AG09309 (cell line): ENCODE measurements at regions not wholly inside any gene's neighbourhood (a gene's known extent, or its start where the extent isn't known, plus 50 kb on each side); places are given as distances from the start of the nearest gene placed in this dataset.
A peak's percentile ranks its signal among the peaks of the same experiment; 100 is the strongest.
"Not testable (repeated sequence)": the region's sequence is repeated elsewhere in the genome, so short reads cannot be mapped to it uniquely, and the experiment has no call there.

Experiments
- DNase-seq: peaks from one replicate; pipeline ENCODE4 v3.0.0-alpha.2; 2010; ENCODE audit warnings: low read depth
- H3K4me3 ChIP-seq: 2 replicates; pipeline ENCODE4 v1.5.1; 2011; ENCODE audit warnings: mild to moderate bottlenecking, low read depth, low read length, moderate library complexity; ENCODE audit not compliant: control insufficient read depth
- TF ChIP-seq, protein P1 (sequence below): IDR thresholded peaks from 2 replicates; pipeline ENCODE4 v1.5.1; 2011; ENCODE audit warnings: mild to moderate bottlenecking, low read depth, low read length, inconsistent platforms; ENCODE audit not compliant: insufficient read depth, control insufficient read depth; ENCODE audit errors: missing control alignments

DNA sequence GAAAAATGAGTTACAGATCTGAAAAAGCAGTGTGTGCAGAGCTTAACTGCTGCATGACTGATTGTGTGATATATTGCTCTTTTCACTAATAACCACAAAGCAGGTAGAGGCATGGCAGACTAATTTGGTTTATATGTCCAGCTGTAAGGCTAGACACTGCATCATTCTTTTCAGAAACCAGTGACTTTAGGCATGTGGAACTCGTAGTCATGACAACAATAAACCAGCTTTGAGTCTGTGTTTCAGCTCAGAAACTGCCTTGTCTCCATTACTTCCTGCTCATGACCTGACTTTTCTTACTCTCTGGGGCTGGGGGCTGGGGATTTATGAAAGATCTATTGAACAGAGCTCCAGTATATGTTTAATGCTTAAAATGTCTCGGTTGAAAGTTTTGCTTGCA is 146.8 kb upstream of the LRIG3 start:
- TF ChIP-seq, protein P1, sequence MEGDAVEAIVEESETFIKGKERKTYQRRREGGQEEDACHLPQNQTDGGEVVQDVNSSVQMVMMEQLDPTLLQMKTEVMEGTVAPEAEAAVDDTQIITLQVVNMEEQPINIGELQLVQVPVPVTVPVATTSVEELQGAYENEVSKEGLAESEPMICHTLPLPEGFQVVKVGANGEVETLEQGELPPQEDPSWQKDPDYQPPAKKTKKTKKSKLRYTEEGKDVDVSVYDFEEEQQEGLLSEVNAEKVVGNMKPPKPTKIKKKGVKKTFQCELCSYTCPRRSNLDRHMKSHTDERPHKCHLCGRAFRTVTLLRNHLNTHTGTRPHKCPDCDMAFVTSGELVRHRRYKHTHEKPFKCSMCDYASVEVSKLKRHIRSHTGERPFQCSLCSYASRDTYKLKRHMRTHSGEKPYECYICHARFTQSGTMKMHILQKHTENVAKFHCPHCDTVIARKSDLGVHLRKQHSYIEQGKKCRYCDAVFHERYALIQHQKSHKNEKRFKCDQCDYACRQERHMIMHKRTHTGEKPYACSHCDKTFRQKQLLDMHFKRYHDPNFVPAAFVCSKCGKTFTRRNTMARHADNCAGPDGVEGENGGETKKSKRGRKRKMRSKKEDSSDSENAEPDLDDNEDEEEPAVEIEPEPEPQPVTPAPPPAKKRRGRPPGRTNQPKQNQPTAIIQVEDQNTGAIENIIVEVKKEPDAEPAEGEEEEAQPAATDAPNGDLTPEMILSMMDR: no peak
- DNase-seq: peak; percentile 29
- no peak overlapping the region for H3K4me3 ChIP-seq

DNA sequence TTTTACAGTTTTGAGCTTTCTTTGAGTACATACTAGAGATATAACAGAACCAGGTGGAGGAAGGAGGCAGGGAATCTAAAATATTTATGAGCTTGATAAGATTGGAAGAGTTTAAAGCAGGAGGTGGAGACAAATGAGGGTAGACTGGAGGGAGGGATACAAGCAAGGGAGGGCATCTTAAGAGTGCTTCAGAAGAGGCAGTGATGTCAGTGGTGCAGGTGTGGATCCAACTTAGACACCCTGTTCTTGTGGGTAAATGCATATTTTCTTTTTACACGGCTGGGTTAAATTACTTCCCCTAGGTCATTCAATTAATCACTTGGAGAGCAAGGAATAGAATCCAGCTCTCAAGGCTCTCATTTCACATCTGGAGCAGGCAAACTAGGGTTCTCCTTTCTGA is 146.1 kb upstream of the LRIG3 start:
- no peak for DNase-seq
- H3K4me3 ChIP-seq: no peak overlapping the region
- TF ChIP-seq, protein P1: no peak

DNA sequence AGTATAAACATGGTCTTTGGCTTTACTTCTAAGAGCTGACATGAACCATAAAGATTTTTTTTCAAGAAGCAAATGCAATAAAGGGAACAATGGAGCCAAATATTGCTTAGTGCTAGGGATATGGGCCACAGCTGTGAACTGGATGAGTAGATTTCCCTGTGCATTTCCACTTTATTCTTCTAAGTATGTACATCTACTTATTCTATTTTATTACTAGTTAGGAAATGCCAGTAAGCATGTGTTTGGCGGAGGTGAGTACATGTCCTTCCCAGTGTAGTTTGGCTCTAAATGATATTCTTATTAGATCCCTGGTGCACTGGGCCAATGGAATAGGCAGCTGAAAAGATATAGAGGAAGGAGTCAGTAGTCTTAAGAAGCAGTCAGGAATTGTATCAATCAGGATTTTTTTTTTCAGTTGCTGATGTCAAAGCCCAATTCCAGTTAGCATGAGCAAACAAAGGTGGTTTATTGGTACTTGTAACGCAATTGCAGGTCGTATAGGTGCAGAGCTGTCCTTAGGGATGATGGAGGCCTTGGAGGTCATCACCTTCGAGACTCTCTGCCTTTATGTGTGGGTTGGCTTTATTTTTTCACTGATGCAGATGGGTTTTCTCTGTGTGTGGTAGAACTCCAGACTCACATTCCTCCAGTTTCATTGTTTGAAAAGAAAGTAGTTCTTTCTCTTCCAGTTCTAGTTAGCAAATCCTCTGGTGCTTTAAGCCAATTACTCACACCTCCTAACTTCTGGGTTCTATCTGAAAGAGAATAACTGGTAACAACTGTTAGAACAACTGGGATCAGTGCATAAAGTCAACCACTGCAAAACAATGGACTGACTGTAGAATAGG is 139.0 kb upstream of the LRIG3 start:
- no peak overlapping the region for H3K4me3 ChIP-seq
- TF ChIP-seq, protein P1: no peak
- DNase-seq: no peak

DNA sequence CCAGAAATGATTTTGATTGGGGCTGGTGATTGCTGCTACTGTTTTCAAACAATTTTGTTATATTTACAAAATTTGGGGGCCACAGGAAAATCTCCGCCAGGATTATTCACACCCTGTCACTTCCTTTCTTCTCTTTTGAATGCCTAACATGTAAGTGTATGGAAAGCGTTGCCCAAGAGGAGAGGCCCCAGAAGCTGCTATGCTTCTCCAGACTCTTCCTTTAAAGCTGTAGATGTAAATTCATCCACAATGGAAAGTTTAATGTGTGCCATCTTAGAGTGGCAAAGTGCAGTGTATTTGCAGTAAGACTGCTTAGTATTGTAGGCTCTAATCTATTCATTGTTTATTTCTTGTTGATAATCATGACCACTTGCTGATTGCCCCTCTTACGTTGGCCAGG is 136.7 kb upstream of the LRIG3 start:
- TF ChIP-seq, protein P1: no peak
- no peak overlapping the region for H3K4me3 ChIP-seq
- DNase-seq: no peak

DNA sequence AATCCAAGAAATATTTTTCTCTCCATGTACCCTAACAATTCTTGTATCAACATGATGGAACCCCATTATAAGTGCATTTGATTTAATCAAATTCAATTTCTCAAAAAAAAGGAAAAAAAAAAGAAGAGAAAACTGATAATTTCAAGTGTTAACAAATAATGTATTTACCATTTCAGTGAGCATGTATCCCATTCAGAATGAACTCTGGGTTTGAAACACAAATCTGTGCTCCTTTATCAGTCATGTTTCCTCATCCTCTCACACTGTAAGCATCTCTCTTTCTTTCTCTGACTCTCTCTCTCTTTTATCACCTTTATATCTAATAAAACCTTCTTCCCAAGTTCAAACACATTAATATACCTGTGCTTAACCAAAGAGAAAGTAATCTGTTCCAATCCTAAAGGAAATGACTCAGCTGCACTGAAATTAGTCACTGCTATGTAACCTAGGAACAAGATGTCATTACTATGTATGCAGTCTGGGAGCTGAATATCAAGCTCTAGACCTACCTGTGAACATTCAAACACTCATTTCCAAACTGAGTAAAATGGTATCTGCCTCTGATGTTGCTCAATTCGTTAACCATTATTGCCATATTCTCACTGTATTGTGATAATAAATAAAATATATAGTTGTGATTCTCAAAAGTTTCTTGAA is 135.0 kb upstream of the LRIG3 start:
- H3K4me3 ChIP-seq: no peak overlapping the region
- TF ChIP-seq, protein P1: no peak
- no peak for DNase-seq

DNA sequence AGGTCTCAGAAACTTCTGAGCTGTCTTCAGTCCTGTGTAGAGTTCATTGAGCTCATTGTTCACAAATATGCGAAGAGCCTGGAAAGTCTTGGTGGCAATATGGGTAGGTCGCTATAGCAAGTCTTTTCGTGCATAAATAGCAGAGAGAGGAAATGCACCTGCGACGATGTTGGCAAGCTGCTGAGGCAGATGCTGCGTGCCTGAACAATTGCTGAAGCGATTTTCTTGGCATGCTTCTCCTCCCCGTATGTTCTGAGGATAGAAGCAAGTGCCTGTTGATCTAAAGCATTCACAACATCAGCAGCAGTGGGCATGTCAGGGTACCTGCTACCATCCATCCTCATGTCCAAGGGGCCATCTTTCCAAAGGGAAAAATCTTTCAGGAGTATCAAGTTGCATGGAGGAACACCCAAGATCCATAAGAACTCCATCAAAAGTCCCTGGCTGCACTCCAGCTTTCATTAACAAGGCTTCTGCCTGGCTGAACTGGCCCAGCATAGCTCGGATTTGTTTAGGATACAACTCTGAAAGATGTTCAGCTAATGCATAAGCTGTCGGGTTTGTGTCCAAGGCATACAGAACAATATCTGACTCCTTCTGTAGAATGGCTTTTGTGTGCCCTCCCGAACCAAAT is 133.1 kb upstream of the LRIG3 start:
- not testable (repeated sequence) for DNase-seq, H3K4me3 ChIP-seq
